ENCODE measurements at regions not wholly inside any gene's neighbourhood (a gene's known extent, or its start where the extent isn't known, plus 50 kb on each side); places are given as distances from the start of the nearest gene placed in this dataset.

DNA sequence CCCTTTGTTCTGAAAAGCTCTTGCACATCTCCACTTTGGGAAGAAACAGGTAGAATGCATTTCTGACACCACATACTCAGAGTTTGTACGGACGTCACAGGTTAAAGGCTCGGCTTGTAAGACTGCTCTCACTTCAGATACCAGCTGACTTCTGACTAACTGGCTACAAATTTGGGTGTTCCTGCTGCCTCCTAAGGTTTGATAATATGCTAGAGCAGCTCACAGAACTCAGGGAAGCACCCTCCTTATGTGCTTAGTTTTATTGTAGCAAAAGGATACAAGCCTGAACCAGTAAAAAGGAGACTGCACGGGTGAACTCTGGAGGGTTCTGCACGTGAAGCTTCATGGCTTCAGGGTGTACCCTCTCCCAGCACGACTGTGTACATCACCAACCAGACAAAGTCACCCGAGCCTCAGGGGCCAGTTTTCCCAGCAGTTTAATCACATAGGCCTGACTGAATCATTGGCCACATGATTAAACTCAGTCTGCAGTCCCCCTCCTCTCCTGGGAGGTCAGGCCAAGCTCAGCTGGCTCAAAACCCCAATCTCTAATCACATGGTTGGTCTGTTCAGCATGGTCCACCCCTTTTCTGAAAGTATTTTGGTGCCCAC lies 749.5 kb upstream of the RAB6C start:
- ChIA-PET POLR2A (no interaction called here), CTCF (no interaction called here)
- no peak overlapping the region for H3K4me3 ChIP-seq (ENCODE audit: low read depth, low read length)
- no peak for DNase-seq (ENCODE audit: low read depth, low spot score)
- TF ChIP-seq, protein P1, sequence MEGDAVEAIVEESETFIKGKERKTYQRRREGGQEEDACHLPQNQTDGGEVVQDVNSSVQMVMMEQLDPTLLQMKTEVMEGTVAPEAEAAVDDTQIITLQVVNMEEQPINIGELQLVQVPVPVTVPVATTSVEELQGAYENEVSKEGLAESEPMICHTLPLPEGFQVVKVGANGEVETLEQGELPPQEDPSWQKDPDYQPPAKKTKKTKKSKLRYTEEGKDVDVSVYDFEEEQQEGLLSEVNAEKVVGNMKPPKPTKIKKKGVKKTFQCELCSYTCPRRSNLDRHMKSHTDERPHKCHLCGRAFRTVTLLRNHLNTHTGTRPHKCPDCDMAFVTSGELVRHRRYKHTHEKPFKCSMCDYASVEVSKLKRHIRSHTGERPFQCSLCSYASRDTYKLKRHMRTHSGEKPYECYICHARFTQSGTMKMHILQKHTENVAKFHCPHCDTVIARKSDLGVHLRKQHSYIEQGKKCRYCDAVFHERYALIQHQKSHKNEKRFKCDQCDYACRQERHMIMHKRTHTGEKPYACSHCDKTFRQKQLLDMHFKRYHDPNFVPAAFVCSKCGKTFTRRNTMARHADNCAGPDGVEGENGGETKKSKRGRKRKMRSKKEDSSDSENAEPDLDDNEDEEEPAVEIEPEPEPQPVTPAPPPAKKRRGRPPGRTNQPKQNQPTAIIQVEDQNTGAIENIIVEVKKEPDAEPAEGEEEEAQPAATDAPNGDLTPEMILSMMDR (IDR thresholded peaks at IDR 0.05; ENCODE audit: insufficient read depth, low read length, missing control alignments), result no peak

GRCh38 chr2:129231924-129232323 lies 747.5 kb upstream of the RAB6C start:
- no peak for DNase-seq (ENCODE audit: low read depth, low spot score)
- TF ChIP-seq, protein P1 (IDR thresholded peaks at IDR 0.05; ENCODE audit: insufficient read depth, low read length, missing control alignments), result no peak
- ChIA-PET POLR2A (no interaction called here), CTCF (no interaction called here)
- no peak overlapping the region for H3K4me3 ChIP-seq (ENCODE audit: low read depth, low read length)

GRCh38 chr2:129233166-129233565 lies 746.3 kb upstream of the RAB6C start:
- ChIA-PET POLR2A (no interaction called here), CTCF (no interaction called here)

GRCh38 chr2:129233751-129234406 lies 745.6 kb upstream of the RAB6C start:
- ChIA-PET CTCF (no interaction called here), POLR2A (no interaction called here)
- TF ChIP-seq, protein P1 (IDR thresholded peaks at IDR 0.05; ENCODE audit: insufficient read depth, low read length, missing control alignments), result no peak
- no peak for DNase-seq (ENCODE audit: low read depth, low spot score)
- no peak overlapping the region for H3K4me3 ChIP-seq (ENCODE audit: low read depth, low read length)

More at GRCh38 chr2:129233166-129233565, 746.3 kb upstream of the RAB6C start:
- DNase-seq (ENCODE audit: low read depth, low spot score), result no peak
- TF ChIP-seq, protein P1 (IDR thresholded peaks at IDR 0.05; ENCODE audit: insufficient read depth, low read length, missing control alignments), result no peak
- no peak overlapping the region for H3K4me3 ChIP-seq (ENCODE audit: low read depth, low read length)

GRCh38 chr2:129236601-129237000 lies 742.9 kb upstream of the RAB6C start:
- TF ChIP-seq, protein P1 (IDR thresholded peaks at IDR 0.05; ENCODE audit: insufficient read depth, low read length, missing control alignments), result no peak
- no peak overlapping the region for H3K4me3 ChIP-seq (ENCODE audit: low read depth, low read length)
- DNase-seq (ENCODE audit: low read depth, low spot score), result no peak
- POLR2A ChIA-PET, result no interaction called here
- CTCF ChIA-PET, result no interaction called here

DNA sequence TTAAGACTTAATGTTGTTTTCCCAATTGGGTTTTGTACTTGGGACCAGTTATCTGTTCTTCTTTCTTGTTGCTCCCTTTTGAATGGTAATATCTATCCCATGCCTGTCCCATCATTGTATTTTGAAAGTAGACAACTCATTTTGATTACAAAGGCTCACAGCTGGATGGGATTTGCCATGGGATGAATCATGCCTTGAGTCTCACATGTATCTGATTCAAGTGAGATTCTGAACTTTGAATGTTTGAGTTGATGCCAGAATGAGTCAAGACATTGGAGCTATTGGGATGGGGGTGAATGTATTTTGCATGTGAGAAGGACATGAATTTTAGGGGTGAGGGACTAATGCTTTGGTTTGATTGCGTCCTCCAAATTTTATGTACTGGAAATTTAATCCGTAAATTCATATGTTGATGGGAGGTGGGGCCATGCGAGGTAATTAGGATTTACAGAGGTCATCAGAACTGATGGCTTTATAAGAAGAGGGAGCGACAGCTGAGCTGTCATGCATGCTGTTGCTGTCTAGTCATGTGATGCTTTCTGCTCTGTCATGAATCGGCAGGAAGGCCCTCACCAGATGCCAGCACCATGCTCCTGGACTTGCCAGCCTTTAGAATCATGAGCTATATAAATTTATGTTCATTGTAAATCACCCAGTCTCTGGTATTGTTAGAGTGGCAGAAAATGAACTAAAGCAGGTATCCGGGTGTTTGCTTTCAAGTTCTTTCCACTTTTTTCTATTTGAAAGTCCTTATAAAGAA lies 741.3 kb upstream of the RAB6C start:
- POLR2A ChIA-PET, result no interaction called here
- DNase-seq (ENCODE audit: low read depth, low spot score), result no peak
- H3K4me3 ChIP-seq (ENCODE audit: low read depth, low read length), result no peak overlapping the region
- TF ChIP-seq, protein P1 (IDR thresholded peaks at IDR 0.05; ENCODE audit: insufficient read depth, low read length, missing control alignments), result no peak
- CTCF ChIA-PET, result no interaction called here

All from AG04449 (cell line).